ENCODE measurements at regions not wholly inside any gene's neighbourhood (a gene's known extent, or its start where the extent isn't known, plus 50 kb on each side); places are given as distances from the start of the nearest gene placed in this dataset.

DNA sequence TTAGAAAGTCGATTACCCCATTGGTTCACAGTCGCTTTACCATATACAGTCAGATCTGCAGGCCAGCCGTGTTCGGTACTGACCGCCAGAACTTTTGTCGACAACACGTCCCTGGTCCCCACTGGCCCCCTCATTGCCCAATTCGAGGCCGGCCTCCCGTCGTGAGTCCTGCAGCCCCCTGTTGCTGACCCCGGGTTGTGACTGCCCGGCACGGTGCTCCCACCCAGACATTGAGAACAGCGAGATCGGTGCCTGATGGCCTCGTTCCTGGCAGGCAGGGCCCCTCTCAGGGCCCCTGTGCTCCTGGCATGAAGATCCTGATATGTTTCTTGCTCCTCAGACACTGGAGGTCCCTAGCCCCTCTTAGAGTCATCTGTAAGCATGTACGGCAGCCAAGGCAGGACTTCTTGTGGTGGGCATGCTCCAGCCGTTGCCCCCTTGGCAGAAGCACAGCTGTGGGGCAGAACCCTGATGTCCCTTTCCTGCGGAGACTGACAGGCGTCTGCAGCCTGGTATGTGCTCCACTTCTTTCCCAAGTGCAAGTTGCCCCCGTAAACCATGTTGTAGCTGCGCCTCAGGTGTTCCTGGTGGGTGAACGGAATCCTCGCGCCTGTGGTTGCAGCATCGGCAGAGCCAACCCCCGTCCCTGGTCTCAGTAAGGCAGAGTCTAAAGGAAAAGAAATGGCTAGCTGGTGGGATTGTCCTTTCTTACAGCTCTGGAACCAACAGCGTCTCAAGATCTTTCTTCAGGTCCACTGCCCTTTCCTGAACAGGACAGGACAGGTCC lies 123.2 kb upstream of the SPACA7 start:
- Histone ChIP-seq H3K36me3 (no peaks in the 10 kb centered on the region), H3K4me3 (no peak overlapping the region), H3K27ac (replicated peaks) (no peak overlapping the region), H3K27me3 (ENCODE audit: low read depth) (peaks cover 94% of the 10 kb centered on the region), H3K9me3 (replicated peaks) (peaks cover 3% of the 10 kb centered on the region), H3K4me1 (no peaks in the 10 kb centered on the region)
- TF ChIP-seq, protein P1, sequence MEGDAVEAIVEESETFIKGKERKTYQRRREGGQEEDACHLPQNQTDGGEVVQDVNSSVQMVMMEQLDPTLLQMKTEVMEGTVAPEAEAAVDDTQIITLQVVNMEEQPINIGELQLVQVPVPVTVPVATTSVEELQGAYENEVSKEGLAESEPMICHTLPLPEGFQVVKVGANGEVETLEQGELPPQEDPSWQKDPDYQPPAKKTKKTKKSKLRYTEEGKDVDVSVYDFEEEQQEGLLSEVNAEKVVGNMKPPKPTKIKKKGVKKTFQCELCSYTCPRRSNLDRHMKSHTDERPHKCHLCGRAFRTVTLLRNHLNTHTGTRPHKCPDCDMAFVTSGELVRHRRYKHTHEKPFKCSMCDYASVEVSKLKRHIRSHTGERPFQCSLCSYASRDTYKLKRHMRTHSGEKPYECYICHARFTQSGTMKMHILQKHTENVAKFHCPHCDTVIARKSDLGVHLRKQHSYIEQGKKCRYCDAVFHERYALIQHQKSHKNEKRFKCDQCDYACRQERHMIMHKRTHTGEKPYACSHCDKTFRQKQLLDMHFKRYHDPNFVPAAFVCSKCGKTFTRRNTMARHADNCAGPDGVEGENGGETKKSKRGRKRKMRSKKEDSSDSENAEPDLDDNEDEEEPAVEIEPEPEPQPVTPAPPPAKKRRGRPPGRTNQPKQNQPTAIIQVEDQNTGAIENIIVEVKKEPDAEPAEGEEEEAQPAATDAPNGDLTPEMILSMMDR (IDR thresholded peaks at IDR 0.05; ENCODE audit: borderline replicate concordance): no peak
- DNase-seq: no peak
- intact Hi-C loops (cut with micrococcal nuclease): no loop called here

DNA sequence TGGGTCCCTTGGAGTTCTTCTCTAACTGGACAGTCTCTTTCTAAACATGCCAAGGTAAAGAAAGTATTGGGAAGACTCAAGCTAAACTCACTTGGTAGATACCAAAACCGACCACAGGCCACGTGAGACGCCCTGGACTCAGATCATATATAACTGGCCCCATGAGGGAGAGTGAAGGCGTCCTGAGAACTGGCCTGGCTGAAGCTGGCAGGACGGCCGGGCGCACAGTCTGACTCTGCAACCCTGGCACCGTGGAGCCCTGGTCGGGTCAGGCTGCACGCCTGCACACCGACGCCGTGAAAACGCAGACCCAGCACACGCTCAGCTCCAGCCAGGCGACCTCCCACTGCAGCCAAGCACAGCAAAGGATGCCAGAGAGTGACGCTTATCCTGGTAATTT lies 122.5 kb upstream of the SPACA7 start:
- Histone ChIP-seq H3K36me3 (no peaks in the 10 kb centered on the region), H3K4me1 (no peaks in the 10 kb centered on the region), H3K4me3 (no peak overlapping the region), H3K27me3 (ENCODE audit: low read depth) (peaks cover 95% of the 10 kb centered on the region), H3K9me3 (replicated peaks) (peaks cover 3% of the 10 kb centered on the region), H3K27ac (replicated peaks) (no peak overlapping the region)
- no peak for DNase-seq
- TF ChIP-seq, protein P1 (IDR thresholded peaks at IDR 0.05; ENCODE audit: borderline replicate concordance): no peak
- intact Hi-C loops (cut with micrococcal nuclease): no loop called here

DNA sequence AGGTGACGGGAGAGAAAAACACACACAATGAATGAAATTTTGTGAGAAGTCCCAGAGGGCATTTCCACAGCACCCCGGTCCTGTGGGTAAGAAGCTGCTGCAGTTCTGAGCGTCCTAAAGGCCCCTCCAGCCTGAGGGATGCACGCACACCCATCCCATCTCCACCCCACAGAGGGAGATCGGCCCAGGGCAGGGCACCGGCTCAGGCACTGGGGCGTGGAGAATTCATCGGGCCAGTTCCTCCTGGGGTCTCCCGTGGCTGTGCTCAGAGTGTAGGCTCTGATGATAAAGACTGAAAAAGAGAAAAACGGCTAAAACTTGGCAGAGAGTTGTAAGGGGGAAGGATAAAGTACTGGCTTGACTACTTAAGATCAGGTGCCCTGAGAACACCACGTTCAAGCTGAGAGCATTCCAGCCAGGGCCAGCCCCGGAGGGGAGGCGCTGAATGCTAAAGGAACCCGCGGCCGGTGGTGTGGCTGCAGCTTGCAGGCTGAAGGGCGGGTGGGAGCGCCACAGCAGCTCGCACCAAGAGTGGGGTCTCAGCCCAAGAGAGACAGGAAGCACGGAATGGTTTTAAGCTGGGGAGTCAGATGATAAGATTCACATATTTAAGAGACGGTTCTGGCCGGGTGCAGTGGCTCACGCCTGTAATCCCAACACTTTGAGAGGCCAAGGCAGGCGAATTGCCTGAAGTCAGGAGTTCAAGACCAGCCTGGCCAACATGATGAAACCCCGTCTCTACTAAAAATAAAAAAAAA lies 121.9 kb upstream of the SPACA7 start:
- no peak overlapping the region for H3K27ac ChIP-seq (replicated peaks)
- H3K27me3 ChIP-seq (ENCODE audit: low read depth): peaks cover 96% of the 10 kb centered on the region
- TF ChIP-seq, protein P1 (IDR thresholded peaks at IDR 0.05; ENCODE audit: borderline replicate concordance): no peak
- no peak overlapping the region for H3K4me3 ChIP-seq
- no peaks in the 10 kb centered on the region for H3K36me3 ChIP-seq
- no peak for DNase-seq
- H3K4me1 ChIP-seq: no peaks in the 10 kb centered on the region
- intact Hi-C loops (cut with micrococcal nuclease): no loop called here
- H3K9me3 ChIP-seq (replicated peaks): peaks cover 3% of the 10 kb centered on the region

DNA sequence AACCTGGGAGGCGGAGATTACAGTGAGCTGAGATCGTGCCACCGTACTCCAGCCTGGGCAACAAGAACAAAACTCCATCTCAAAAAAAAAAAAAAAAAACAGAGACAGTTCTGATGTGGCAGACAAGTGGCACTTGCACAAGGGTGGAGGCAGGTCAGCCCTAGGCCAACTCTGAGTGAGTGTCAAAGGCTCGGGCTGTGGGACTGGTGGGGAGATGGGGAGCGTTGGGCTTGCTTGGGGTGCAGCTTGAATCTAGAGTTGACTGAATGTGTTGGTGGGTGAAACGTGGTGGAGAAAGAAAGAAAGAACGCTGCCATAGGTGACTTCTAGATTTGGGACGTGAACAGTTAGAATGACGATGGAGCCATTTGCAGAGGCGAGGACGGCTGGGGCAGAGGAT lies 121.3 kb upstream of the SPACA7 start:
- peaks cover 3% of the 10 kb centered on the region for H3K9me3 ChIP-seq (replicated peaks)
- no peak overlapping the region for H3K4me3 ChIP-seq
- peaks cover 96% of the 10 kb centered on the region for H3K27me3 ChIP-seq (ENCODE audit: low read depth)
- no peaks in the 10 kb centered on the region for H3K36me3 ChIP-seq
- intact Hi-C loops (cut with micrococcal nuclease): no loop called here
- DNase-seq: no peak
- TF ChIP-seq, protein P1 (IDR thresholded peaks at IDR 0.05; ENCODE audit: borderline replicate concordance): no peak
- H3K27ac ChIP-seq (replicated peaks): no peak overlapping the region
- H3K4me1 ChIP-seq: no peaks in the 10 kb centered on the region

DNA sequence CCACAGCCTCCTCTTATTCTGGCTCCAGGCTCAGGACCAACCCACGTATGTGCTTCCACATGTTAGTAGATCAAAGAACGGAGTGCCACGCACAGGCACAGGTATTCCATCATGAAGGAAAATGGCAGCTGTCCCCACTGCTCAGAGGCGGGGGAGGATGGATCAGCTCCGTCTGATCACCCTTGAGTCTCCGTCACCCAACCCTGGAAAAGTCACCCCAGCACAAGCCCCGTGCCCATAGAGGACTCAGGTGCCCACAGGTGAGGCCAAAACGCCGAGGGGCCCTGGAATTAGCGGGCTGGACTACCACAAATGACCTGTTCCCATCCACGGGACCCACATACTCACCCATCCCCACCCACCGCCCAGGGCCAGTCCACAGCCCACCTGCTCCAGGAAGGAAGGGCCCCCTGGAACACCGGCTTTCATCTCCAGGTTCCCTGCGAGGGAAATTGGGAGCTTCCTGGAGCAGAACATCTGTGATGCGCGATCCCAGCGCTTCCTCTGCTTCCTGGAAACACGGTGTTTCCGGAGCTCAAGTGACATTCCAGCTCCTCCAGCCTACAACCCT lies 120.5 kb upstream of the SPACA7 start:
- H3K9me3 ChIP-seq (replicated peaks): peaks cover 3% of the 10 kb centered on the region
- peaks cover 96% of the 10 kb centered on the region for H3K27me3 ChIP-seq (ENCODE audit: low read depth)
- DNase-seq: no peak
- H3K27ac ChIP-seq (replicated peaks): no peak overlapping the region
- no peaks in the 10 kb centered on the region for H3K4me1 ChIP-seq
- no peaks in the 10 kb centered on the region for H3K36me3 ChIP-seq
- H3K4me3 ChIP-seq: no peak overlapping the region
- TF ChIP-seq, protein P1 (IDR thresholded peaks at IDR 0.05; ENCODE audit: borderline replicate concordance): no peak
- intact Hi-C loops (cut with micrococcal nuclease): no loop called here

Measured in left ventricle myocardium inferior (tissue), 1 donor.